ENCODE measurements at regions not wholly inside any gene's neighbourhood (a gene's known extent, or its start where the extent isn't known, plus 50 kb on each side); places are given as distances from the start of the nearest gene placed in this dataset.

DNA sequence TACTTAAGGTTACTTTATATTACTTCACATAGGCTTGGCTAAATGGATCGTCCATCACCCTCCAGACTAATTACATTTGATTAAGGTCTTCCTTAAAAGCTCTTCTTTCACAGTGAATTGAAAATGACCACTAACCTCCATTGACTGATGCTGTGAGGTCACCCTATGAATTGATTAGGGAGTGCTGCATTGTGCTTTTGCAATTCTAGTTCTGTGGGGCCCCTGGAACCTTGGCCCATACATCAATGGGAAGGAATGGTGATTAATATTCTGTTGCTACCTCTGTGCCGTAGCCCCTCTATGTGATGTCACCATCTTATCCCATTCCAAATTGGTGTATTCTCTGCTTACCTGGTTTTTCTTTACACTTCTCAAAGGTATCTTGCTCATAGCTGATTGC is 682.2 kb downstream of the SQOR start:
- Histone ChIP-seq H3K4me3 (no peak overlapping the region), H3K36me3 (replicated peaks in 1 of 2; ENCODE audit: insufficient read depth in 1 of 2, low read depth in 2 of 2) (no peaks in the 10 kb centered on the region), H3K9me3 (no peaks in the 10 kb centered on the region), H3K27me3 (no peaks in the 10 kb centered on the region), H3K27ac (no peak overlapping the region), H3K4me1 (peaks cover 6% of the 10 kb centered on the region)
- TF ChIP-seq, protein P1, sequence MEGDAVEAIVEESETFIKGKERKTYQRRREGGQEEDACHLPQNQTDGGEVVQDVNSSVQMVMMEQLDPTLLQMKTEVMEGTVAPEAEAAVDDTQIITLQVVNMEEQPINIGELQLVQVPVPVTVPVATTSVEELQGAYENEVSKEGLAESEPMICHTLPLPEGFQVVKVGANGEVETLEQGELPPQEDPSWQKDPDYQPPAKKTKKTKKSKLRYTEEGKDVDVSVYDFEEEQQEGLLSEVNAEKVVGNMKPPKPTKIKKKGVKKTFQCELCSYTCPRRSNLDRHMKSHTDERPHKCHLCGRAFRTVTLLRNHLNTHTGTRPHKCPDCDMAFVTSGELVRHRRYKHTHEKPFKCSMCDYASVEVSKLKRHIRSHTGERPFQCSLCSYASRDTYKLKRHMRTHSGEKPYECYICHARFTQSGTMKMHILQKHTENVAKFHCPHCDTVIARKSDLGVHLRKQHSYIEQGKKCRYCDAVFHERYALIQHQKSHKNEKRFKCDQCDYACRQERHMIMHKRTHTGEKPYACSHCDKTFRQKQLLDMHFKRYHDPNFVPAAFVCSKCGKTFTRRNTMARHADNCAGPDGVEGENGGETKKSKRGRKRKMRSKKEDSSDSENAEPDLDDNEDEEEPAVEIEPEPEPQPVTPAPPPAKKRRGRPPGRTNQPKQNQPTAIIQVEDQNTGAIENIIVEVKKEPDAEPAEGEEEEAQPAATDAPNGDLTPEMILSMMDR (IDR thresholded peaks at IDR 0.05), result no peak
- no peak for TF ChIP-seq POLR2A (IDR thresholded peaks at IDR 0.05)
- DNase-seq (no peak), ATAC-seq (no peak)
- WGBS, 2 donors, result 98 to 100% methylated on average over 2 of the region's 2 CpGs
- intact Hi-C loops (cut with DNase I), result no loop called here

DNA sequence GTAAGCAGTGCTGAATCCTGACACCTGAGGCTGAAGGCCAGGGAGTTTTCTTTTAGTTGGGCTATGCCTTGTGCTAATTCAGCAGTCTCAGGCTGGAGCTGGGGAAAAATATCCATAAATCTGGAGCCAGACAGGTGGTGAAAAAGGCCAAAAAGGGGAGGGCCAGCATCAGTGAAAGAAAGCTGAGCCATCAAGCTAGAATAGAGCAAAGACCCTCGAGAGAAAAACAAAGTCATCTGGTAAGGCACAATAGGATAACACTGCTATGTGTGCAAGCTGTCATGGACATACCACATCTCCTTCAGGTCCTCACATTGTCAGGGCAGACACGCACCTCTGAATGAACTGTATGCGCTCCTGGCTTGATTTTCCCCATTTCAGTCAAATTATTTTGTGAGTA is 687.9 kb downstream of the SQOR start:
- no peaks in the 10 kb centered on the region for H3K4me1 ChIP-seq
- TF ChIP-seq, protein P1 (IDR thresholded peaks at IDR 0.05), result no peak
- TF ChIP-seq POLR2A (IDR thresholded peaks at IDR 0.05), result no peak
- ATAC-seq (no peak), DNase-seq (no peak)
- intact Hi-C loops (cut with DNase I), result no loop called here
- no peaks in the 10 kb centered on the region for H3K27me3 ChIP-seq
- no peak overlapping the region for H3K27ac ChIP-seq
- no peaks in the 10 kb centered on the region for H3K36me3 ChIP-seq (replicated peaks in 1 of 2; ENCODE audit: insufficient read depth in 1 of 2, low read depth in 2 of 2)
- no peaks in the 10 kb centered on the region for H3K9me3 ChIP-seq
- no peak overlapping the region for H3K4me3 ChIP-seq
- WGBS, 2 donors, result 76 to 90% methylated on average over 3 of the region's 3 CpGs

DNA sequence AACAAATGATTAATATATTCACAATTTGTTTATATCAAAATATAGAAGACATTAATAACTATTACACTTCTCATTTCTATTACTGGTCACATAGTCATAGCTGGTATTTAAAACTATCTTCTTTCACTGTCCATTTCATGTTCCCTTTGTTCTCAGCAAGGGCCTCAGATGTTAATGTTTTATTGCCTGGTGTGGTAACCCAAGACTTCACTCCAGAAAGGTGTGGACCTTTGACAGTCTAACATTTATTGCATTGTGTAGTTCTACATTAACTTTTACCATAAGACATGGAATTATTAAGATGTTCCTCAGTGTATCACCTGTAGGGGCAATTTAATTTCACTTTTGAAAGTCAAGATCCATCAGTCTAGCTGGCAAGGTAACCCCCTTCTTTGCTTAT is 691.3 kb downstream of the SQOR start:
- ATAC-seq (no peak), DNase-seq (no peak)
- no peak for TF ChIP-seq POLR2A (IDR thresholded peaks at IDR 0.05)
- no peaks in the 10 kb centered on the region for H3K27me3 ChIP-seq
- intact Hi-C loops (cut with DNase I), result no loop called here
- no peaks in the 10 kb centered on the region for H3K4me1 ChIP-seq
- H3K27ac ChIP-seq, result no peak overlapping the region
- H3K36me3 ChIP-seq (replicated peaks in 1 of 2; ENCODE audit: insufficient read depth in 1 of 2, low read depth in 2 of 2), result no peaks in the 10 kb centered on the region
- no peaks in the 10 kb centered on the region for H3K9me3 ChIP-seq
- no peak overlapping the region for H3K4me3 ChIP-seq

DNA sequence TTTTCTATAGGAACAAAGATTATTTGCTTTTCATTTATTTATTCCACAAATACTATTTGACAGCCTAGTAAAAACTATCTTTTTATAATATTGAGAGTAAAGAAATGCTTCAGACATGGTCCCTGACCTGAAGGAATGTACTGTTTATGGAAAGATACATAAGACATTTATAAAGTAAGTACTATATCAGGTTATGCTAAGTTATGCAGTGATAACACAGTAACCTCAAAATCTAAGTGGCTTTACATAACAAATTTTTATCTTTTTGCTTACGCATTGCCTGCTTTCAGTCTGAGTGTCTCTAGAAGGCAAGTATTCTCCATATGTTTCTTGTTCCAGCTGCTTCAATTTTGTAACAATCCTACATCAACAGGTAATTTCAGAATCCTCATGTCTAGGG is 694.0 kb downstream of the SQOR start:
- intact Hi-C loops (cut with DNase I), result no loop called here
- no peak for ATAC-seq
- H3K27ac ChIP-seq, result no peak overlapping the region

DNA sequence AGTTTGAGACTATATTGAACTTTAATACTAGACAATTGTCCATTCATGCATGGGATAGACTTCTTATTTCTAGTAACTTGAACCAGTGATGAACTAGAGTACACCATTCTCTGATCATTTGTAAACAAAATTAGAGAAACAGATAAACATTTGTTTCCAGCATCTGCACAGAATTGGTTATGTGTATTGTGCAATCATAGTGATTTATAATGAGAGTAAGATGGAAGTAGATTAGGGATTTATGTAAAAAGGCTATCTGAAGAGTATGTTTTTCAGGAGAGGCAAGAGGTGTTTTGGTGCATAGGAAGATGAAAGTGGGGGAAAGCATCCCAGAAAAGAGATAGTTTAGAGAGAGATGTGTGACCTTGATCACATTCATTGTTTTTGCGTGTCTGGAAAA is 695.0 kb downstream of the SQOR start:
- Histone ChIP-seq H3K9me3 (no peaks in the 10 kb centered on the region), H3K4me1 (no peaks in the 10 kb centered on the region), H3K36me3 (replicated peaks in 1 of 2; ENCODE audit: insufficient read depth in 1 of 2, low read depth in 2 of 2) (no peaks in the 10 kb centered on the region), H3K27me3 (no peaks in the 10 kb centered on the region), H3K27ac (no peak overlapping the region), H3K4me3 (no peak overlapping the region)
- intact Hi-C loops (cut with DNase I), result no loop called here
- ATAC-seq (no peak), DNase-seq (no peak)
- TF ChIP-seq, protein P1 (IDR thresholded peaks at IDR 0.05), result no peak
- TF ChIP-seq POLR2A (IDR thresholded peaks at IDR 0.05), result no peak
- 75 to 90% methylated on average over 1 of the region's 1 CpG for WGBS, 2 donors

More for the DNA sequence above, 694.0 kb downstream of the SQOR start:
- no peak overlapping the region for H3K4me3 ChIP-seq
- H3K4me1 ChIP-seq, result no peaks in the 10 kb centered on the region
- WGBS, 2 donors, result 88 to 93% methylated on average over 1 of the region's 1 CpG
- H3K27me3 ChIP-seq, result no peaks in the 10 kb centered on the region
- TF ChIP-seq, protein P1 (IDR thresholded peaks at IDR 0.05), result no peak
- no peak for TF ChIP-seq POLR2A (IDR thresholded peaks at IDR 0.05)
- no peaks in the 10 kb centered on the region for H3K36me3 ChIP-seq (replicated peaks in 1 of 2; ENCODE audit: insufficient read depth in 1 of 2, low read depth in 2 of 2)
- no peak for DNase-seq
- H3K9me3 ChIP-seq, result no peaks in the 10 kb centered on the region

Measured in body of pancreas (tissue), 4 donors.